ENCODE measurements at regions not wholly inside any gene's neighbourhood (a gene's known extent, or its start where the extent isn't known, plus 50 kb on each side); places are given as distances from the start of the nearest gene placed in this dataset.

DNA sequence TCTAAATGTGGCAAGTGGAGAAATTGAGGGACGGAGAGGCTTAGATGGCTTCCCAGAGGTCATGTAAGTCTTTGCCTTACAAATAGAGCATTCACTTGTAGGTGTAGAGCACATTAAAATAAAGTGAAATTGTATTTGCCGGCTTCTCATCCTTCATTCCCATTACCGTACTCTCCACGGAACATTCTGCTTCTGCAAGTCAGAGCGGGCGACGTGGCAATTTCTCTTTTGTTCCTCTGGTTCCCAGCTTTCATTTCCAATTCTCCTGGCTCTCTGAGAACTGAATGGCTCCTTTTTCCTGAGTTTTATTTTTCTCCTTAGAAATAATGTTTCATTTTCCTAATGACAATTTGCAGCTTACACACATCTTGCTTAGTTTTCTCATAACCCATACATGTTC, 51.3 kb upstream of the PFKP start:
- DNase-seq = no peak

- DNase-seq = no peak
These were observed 52.4 kb upstream of the PFKP start for GRCh38 chr10:3014968-3015367.

DNA sequence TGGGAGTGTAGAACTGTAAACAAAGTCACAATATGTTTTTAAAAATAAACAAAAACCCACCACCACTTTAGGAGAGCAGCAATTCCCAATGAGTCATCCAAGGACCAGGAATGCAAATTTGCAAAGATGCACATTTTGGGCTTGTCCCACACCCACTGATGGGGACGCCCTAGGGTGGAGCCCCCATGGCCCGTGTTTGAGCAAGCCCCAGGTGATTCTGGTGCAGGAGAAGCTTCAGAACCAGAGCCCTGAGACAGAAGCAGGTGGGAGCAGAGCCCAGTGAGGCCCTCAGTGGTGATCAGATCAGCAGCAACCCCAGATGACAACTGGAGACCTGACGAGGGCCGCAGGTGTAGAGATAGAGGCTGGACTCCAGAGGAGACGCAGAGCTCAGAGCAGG, 55.1 kb upstream of the PFKP start:
- no peak for DNase-seq

DNA sequence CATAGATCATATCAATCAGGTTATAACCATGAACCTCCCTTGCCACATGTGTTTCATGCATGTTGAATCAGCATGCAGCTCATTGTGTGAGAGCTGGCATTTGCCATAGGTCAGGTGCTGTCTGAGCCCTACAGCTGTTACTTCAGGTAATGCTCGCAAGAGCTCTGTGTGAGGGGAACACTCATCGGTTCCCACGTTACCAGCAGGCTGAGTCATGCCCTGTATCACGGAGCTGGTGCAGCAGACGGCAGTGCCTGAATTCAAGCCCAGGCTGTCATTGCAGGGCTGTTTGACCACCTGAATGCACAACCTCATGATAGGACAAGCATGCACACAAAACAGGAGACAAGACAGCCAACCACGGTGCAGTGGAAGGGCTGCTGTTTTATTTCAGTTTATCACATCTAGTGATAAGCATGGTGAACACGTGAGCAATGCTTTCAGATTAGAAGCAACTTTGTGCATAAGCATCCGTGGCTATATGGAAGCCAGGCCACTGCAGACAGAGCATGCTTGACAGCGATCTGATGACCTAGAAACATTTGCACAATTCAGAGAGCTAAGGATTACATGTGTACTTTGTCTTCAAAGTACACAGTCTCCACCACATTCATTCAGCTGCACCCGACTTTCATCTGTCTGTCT, 56.4 kb upstream of the PFKP start:
- DNase-seq = no peak

- DNase-seq = no peak
These were observed 57.0 kb upstream of the PFKP start for GRCh38 chr10:3010334-3010733.

DNA sequence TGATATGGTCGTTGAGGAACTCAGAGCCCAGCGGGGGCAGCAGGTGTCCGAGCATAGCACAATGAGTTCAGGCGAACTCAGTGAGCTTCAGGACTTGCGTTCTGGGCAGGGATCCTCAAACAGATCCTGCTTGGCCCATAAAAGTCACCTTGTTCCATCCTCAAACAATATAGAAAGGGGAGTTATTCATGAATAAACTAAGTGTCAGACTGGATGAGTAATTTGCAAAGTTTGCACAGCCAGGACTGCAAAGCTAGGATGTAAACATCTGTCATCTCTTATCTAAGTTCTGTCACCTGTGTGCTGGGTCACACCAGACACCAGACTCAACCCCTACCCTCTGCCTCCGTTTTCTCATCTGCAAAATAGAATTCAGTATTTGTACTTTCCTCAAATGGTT, 58.0 kb upstream of the PFKP start:
- DNase-seq = no peak

- no peak for DNase-seq
These were observed 58.7 kb upstream of the PFKP start for GRCh38 chr10:3008518-3009195.

DNA sequence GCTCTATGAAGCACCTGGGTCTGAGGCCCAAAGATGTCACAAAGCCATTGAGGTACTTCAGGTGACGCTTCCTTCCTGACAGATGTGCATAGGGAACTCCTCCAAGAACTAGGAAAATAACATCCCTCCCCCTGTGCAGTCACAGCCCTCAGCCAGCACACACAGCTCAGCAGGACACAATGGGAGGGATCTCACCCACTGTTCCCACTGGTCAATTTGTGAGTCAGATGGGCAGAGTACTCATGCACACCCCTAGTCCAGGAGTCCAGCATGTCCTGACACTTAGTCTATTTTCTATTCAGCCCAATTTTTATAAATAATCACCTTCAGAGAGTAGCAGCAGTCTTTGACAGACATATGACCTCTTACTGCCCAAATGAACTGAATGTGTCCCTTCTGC, 60.7 kb upstream of the PFKP start:
- no peak for DNase-seq

GRCh38 chr10:3006093-3006492, 61.3 kb upstream of the PFKP start:
- no peak for DNase-seq

DNA sequence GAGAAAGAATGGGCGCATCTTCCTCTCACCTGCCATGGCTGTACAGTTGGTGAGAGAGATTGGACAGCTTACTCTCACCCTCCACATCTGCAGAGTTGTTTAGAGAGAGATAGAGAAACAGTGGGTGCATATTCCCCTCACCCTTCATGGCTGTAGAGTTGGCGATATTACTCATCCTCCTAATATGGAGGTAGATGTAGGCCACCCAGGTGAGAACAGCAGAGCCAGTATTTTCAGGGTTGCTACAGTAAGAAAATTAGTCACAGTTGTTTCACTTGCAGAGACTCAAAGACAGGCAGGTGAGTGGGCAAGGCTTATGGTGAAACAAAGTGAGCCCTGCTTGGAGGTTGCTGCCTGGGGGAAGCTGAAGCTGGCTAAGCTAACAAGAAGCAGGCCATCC, 65.0 kb upstream of the PFKP start:
- DNase-seq = no peak

DNA sequence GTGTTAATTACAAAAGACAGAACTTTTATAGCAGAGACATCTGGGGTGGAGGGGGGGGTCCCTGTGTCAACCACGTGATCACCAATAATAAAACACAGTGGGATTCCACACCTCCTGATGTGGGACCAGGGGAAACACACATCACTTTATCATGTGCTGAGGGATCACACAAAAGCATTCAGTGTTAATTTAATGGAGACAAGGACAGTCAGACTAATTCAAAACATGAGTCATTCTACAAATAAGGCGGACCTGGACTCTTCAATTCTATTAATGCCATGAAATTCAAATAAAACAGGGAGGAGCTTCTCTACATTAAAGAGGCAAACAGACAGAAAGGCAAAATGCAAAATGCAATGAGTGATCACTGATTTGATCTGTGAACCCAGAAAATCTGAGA, 67.3 kb upstream of the PFKP start:
- no peak for DNase-seq

DNA sequence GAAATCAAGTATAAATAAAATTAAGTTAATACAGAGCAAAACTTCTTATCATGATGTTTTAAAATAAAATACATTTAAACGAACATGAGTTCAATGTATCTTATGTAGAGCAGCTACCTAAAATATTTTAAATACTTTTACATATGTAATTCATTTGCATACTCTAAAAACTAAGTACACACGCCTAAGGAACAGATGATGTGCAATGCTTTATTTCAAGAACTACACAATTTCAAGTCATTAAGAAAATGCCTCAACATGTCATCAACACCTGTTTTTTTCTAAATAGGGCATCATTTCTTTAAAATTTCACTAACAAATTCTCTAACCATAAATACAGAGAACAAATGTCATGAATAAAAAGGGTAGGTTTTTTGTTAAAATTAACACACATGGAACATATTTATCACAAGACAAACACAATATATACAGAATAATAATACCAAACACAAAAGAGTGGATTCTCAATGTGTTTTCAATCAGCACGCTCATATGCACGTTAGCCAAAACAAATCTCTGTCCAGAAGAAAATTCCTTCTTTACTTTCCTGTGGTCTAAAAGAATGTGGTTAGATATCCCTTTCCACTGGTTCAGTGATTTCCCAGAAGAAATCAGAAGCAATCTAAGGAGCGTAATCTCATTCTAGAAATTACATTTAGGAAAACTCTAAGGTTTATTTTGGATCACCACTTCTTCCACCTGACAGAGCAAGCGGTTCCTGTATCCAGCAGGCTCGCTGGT, 73.0 kb upstream of the PFKP start:
- no peak for DNase-seq

- no peak for DNase-seq
These were observed 73.7 kb upstream of the PFKP start for GRCh38 chr10:2993636-2994035.

DNA sequence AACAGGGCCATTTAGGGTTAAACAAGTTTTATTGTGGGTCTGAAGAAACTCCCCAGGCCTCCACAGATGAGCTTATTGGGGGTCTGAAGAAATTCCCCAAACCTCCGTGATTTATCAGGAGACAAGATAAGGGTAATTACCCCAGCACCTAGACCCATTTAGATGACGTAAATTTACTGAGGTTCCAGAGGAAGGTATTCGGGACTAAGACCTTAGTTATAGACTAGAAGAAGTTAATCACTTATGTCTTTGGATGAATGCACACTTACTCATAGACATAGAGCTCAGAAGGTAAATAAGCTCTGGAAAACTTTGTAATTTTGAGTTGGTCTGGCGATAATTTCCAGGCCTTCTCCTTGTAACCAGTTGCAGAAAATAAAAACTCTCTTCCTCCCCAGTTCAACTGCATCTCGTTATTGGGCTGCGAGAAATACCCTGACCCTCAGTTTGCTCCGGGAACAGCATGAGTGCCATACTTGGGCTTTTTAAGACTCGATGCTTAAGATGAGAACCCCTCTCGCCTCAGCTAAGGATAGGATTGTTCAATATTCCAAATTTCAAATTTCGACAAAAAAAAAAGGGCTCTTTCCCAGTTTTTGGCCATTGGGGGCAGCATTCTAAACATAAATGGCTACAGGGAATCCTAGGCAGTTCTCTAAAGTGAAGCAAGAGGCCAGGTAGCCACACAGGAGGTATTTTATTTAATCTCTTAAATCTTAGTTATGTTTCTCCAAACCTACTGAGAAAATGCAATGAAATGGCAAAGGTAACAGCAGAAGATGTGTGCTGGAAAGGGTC, 74.7 kb upstream of the PFKP start:
- no peak for DNase-seq

DNA sequence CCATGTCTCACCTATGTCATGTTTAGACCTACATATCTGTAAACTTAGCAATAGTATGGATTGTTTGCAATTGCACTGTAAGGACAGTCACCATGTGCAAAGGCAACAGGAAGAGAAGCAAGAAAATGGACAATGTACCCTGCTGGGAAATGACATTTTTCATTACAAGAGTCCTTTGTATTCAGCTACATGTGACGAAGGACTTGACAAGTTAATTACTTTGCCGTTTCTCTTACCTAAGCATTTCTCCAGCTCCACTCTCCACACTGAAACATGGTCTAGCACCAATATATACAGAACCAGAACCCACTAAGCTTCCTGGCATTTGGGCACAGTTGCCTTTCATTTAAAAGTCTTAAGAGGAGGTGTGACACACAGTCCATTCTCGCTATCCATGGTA, 76.6 kb upstream of the PFKP start:
- DNase-seq = no peak

DNA sequence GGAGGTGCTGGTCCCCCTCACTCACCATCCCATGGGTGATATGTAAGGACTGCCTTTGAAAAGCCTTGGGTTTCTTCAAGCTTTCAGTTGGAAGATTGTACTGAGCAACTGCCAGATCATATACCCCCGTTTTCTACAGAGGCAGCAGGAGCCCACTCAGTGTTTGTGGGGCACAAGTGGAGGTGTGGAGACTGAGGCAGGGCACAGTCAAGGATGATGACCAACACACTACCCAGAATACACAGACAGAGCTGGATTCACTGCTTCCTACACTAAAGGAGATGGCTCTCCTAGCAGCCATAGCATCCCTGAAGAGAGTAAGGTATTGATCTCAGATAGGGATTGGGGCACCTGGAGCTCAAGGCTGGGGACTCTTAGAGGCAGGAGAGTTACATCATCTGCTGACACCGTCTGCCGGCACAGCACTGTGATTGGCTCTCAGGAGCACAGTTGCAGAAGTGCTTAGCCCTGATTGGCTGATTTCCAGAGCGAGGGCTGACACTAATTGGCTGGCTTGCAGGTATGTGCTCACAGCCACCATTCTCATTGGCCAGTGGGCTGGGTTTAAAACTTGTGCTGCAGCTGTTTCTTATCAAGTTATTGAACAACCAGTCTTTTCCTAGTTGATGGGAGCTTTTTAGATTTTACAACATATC, 77.9 kb upstream of the PFKP start:
- no peak for DNase-seq

DNA sequence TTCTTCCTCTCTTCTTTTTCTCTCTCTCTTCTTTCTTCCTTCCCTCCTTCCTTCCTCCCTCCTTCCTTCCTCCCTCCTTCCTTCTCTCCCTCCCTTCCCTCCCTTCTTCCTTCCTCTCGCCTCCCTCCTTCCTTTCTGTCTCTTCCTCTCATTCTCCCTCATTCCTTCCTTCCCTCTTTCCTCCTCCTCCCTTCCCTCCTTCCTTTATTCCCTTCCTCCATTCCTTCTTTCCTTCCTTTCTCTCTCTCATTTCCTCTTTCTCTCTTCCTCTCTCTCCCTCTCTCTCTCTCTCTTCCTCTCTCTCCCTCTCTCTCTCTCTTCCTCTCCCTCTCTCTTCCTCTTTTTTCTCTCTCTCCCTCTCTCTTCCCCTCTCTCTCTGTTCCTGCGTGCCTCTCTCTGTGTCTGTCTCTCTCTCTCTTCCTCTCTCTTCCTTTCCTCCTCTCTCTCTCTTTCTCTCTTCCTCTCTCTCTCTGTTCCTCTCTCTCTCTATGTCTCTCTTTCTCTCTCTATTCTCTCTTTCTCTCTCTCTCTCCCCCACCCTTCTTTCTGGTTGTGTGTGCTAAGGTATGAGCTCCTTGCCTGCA, 80.1 kb upstream of the PFKP start:
- DNase-seq = no peak

DNA sequence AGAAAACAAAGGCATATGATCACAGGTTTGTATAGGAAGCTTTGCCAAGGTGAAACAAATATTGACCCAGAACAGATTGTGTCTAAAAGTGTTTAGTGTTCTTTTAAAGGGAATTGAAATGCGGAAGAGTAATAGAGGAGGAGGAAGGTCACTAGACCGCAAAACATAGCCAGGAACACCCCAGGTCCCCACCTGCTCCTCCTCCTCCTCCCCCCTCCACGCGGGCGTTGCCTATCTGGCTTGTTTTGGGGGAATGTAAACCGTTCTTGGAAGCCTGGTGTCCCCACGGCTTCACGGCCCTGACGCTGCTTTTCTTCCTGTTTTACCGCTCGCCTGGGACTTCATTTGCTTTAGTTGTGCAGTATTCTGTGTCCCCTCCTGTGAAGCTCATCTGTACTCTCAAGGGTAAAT, 81.0 kb upstream of the PFKP start:
- no peak for DNase-seq

- DNase-seq = no peak
These were observed 81.6 kb upstream of the PFKP start for GRCh38 chr10:2985729-2986232.

GRCh38 chr10:2984682-2985081, 82.7 kb upstream of the PFKP start:
- no peak for DNase-seq

GRCh38 chr10:2982146-2982545, 85.2 kb upstream of the PFKP start:
- no peak for DNase-seq

- no peak for DNase-seq
These were observed 86.0 kb upstream of the PFKP start for GRCh38 chr10:2981361-2981801.

Measured in stimulated activated CD4-positive, alpha-beta T cell treated with anti-CD3 and anti-CD28 coated beads, Interleukin-12 subunit alpha, Interleukin-12 subunit beta, amount 100 ng/mL, for 4 hours (primary cell).